ENCODE measurements at regions not wholly inside any gene's neighbourhood (a gene's known extent, or its start where the extent isn't known, plus 50 kb on each side); places are given as distances from the start of the nearest gene placed in this dataset.

GRCh38 chr10:130545697-130546096 is 409.5 kb downstream of the GLRX3 start:
- ATAC-seq (ENCODE audit: low read depth) (no peak), DNase-seq (no peak)
- Histone ChIP-seq H3K9ac (ENCODE audit: low read depth, low read length) (no peak overlapping the region), H3K4ac (ENCODE audit: low read depth, low read length) (no peak overlapping the region), H2BK120ac (ENCODE audit: low read depth, low read length) (no peak overlapping the region), H3K9me3 (ENCODE audit: control insufficient read depth, insufficient read depth, low read length) (peaks cover 38% of the 10 kb centered on the region), H3K4me1 (ENCODE audit: control insufficient read depth, insufficient read depth, low read length) (no peaks in the 10 kb centered on the region), H3K56ac (ENCODE audit: extremely low read depth, insufficient read depth, low read length) (no peak overlapping the region), H3K36me3 (ENCODE audit: control insufficient read depth, insufficient read depth, low read length) (no peaks in the 10 kb centered on the region), H3K14ac (replicated peaks; ENCODE audit: low read depth, low read length) (no peak overlapping the region), H3K18ac (ENCODE audit: low read depth, low read length) (no peak overlapping the region), H3K4me3 (ENCODE audit: insufficient read depth, low read depth, low read length) (no peak overlapping the region), H2AK5ac (ENCODE audit: low read depth, low read length) (no peak overlapping the region), H4K20me1 (ENCODE audit: insufficient read depth, low read length) (no peaks in the 10 kb centered on the region), H3K23ac (ENCODE audit: low read depth, low read length) (no peak overlapping the region), H4K91ac (ENCODE audit: insufficient read depth, low read depth, low read length) (no peak overlapping the region), H3K79me1 (ENCODE audit: low read depth in 1 of 2, low read length in 2 of 2) (no peaks in the 10 kb centered on the region), H3K4me2 (ENCODE audit: low read depth, low read length) (no peak overlapping the region), H2BK5ac (ENCODE audit: low read depth, low read length, poor library complexity, severe bottlenecking) (no peak overlapping the region), H3K27me3 (ENCODE audit: control insufficient read depth, insufficient read depth, low read length) (no peaks in the 10 kb centered on the region), H2BK15ac (ENCODE audit: low read depth, low read length) (no peak overlapping the region), H2AFZ (replicated peaks; ENCODE audit: low read length, poor library complexity) (no peak overlapping the region), H4K8ac (ENCODE audit: low read depth in 2 of 2, low read length in 2 of 2) (no peak overlapping the region), H3K9me1 (ENCODE audit: insufficient read depth, low read length) (no peaks in the 10 kb centered on the region), H2AK9ac (replicated peaks; ENCODE audit: low read depth, low read length, poor library complexity) (no peak overlapping the region), H3K27ac (ENCODE audit: insufficient read depth, low read length) (no peak overlapping the region), H4K5ac (ENCODE audit: low read depth, low read length) (no peak overlapping the region), H2BK20ac (ENCODE audit: low read depth, low read length) (no peak overlapping the region)
- in situ Hi-C loops (cut with MboI; ENCODE audit: low sequenced_read_pairs) = no loop called here
- ChIA-PET POLR2A (ENCODE audit: unreplicated experiment) (no interaction called here), CTCF (no interaction called here)
- no peak for TF ChIP-seq RFX5 (IDR thresholded peaks at IDR 0.05; ENCODE audit: low read depth, low read length)
- no peak for TF ChIP-seq RCOR1 (IDR thresholded peaks at IDR 0.05; ENCODE audit: insufficient replicate concordance, low read length)
- no peak for TF ChIP-seq RAD21 (IDR thresholded peaks at IDR 0.05; ENCODE audit: low read length)
- no peak for TF ChIP-seq ELK1 (IDR thresholded peaks at IDR 0.05; ENCODE audit: borderline replicate concordance, low read depth, low read length)
- no peak for TF ChIP-seq BHLHE40 (IDR thresholded peaks at IDR 0.05; ENCODE audit: low read depth, low read length)
- no peak for TF ChIP-seq CHD1 (IDR thresholded peaks at IDR 0.05; ENCODE audit: low read depth, low read length)
- no peak for TF ChIP-seq CEBPB (IDR thresholded peaks at IDR 0.05; ENCODE audit: low read depth, low read length)
- TF ChIP-seq CTCF (conservative IDR thresholded peaks at IDR 0.05; ENCODE audit: low read depth, low read length) = no peak
- TF ChIP-seq MXI1 (IDR thresholded peaks at IDR 0.05; ENCODE audit: borderline replicate concordance, low read depth, low read length) = no peak
- TF ChIP-seq POLR2A (IDR thresholded peaks at IDR 0.05; ENCODE audit: low read depth, low read length) = no peak
- TF ChIP-seq NFE2L2 (IDR thresholded peaks at IDR 0.05; ENCODE audit: low read depth, low read length) = no peak
- no peak for TF ChIP-seq MAZ (IDR thresholded peaks at IDR 0.05; ENCODE audit: borderline replicate concordance, low read depth, low read length)
- no peak for TF ChIP-seq SMC3 (IDR thresholded peaks at IDR 0.05; ENCODE audit: low read depth, low read length)
- TF ChIP-seq USF2 (IDR thresholded peaks at IDR 0.05; ENCODE audit: low read depth, low read length) = no peak
- TF ChIP-seq FOS (IDR thresholded peaks at IDR 0.05; ENCODE audit: low read depth, low read length) = no peak
- TF ChIP-seq MAFK (IDR thresholded peaks at IDR 0.05; ENCODE audit: low read depth, low read length) = no peak
- WGBS, 2 experiments (ENCODE audit: extremely low coverage in 2 of 2, insufficient read length in 1 of 2) = no CpG with 5 or more reads among the region's 8 CpGs
- BruUV-seq (replicated peaks) = no TSS peak
- dilution Hi-C loops (cut with HindIII; ENCODE audit: low sequenced_read_pairs, unreplicated experiment) = no loop called here
- intact Hi-C loops (cut with micrococcal nuclease) = no loop called here
